Tibial nerve (tissue), 3 donors: ENCODE measurements at regions not wholly inside any gene's neighbourhood (a gene's known extent, or its start where the extent isn't known, plus 50 kb on each side); places are given as distances from the start of the nearest gene placed in this dataset.

ENCODE experiments used
- POLR2A ChIP-seq, 2 donors: fragments of 450-650 bp; IDR thresholded peaks; one replicate each; pipeline ENCODE4 v1.6.1; 2017; ENCODE audit warnings: antibody characterized with exemption in 2 of 2, mild to moderate bottlenecking in 2 of 2, moderate library complexity in 2 of 2
- TF ChIP-seq, protein P1 (sequence below), 5 experiments: fragments of 200-600 bp in 3 of 5; fragments of 450-650 bp in 2 of 5; sonication (generic) in 3 of 5; IDR thresholded peaks; one replicate each; pipeline ENCODE4 v1.5.1; 2016 to 2019; ENCODE audit warnings: antibody characterized with exemption in 5 of 5, mild to moderate bottlenecking in 3 of 5, moderate library complexity in 2 of 5

DNA sequence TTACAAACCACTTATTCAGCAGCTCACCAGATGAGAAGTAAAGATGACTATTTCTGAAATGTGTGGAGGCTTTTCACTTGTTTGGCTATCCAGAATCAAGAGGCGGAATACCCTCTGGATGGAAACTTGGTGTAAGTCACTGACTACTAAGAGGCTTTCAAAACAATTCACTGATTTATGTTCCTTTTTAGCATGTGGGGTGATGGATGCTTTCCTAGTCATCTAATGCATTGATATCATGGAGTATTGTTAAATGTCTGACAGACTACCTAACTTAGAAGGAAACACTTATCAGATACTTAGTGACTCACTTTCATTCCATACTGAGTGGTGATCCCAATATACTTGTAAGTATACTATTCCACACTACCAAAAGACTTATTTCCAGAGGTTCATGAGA is 141.4 kb downstream of the PLK2 start:
- TF ChIP-seq, protein P1, sequence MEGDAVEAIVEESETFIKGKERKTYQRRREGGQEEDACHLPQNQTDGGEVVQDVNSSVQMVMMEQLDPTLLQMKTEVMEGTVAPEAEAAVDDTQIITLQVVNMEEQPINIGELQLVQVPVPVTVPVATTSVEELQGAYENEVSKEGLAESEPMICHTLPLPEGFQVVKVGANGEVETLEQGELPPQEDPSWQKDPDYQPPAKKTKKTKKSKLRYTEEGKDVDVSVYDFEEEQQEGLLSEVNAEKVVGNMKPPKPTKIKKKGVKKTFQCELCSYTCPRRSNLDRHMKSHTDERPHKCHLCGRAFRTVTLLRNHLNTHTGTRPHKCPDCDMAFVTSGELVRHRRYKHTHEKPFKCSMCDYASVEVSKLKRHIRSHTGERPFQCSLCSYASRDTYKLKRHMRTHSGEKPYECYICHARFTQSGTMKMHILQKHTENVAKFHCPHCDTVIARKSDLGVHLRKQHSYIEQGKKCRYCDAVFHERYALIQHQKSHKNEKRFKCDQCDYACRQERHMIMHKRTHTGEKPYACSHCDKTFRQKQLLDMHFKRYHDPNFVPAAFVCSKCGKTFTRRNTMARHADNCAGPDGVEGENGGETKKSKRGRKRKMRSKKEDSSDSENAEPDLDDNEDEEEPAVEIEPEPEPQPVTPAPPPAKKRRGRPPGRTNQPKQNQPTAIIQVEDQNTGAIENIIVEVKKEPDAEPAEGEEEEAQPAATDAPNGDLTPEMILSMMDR (IDR thresholded peaks at IDR 0.05), result no peak
- TF ChIP-seq POLR2A (IDR thresholded peaks at IDR 0.05), result no peak
